ENCODE measurements at regions not wholly inside any gene's neighbourhood (a gene's known extent, or its start where the extent isn't known, plus 50 kb on each side); places are given as distances from the start of the nearest gene placed in this dataset.

- Histone ChIP-seq H3K4me3 (ENCODE audit: low read depth, low read length) (no peak overlapping the region), H3K27me3 (ENCODE audit: insufficient read depth, low read length) (peaks cover 6% of the 10 kb centered on the region; the same call in 1 of the 2 replicates), H3K79me2 (ENCODE audit: control insufficient read depth, insufficient read depth, low read length, unreplicated experiment) (no peaks in the 10 kb centered on the region), H3K27ac (ENCODE audit: low read depth, low read length) (no peak overlapping the region), H2AFZ (ENCODE audit: low read length, unreplicated experiment) (no peak overlapping the region), H3K4me1 (ENCODE audit: control insufficient read depth, insufficient read depth, low read length, unreplicated experiment) (no peaks in the 10 kb centered on the region), H3K36me3 (ENCODE audit: insufficient read depth, low read length) (no peaks in the 10 kb centered on the region)
These were observed 160.1 kb upstream of the PKN2 start for GRCh38 chr1:88523854-88524528.

- Histone ChIP-seq H3K4me3 (ENCODE audit: low read depth, low read length) (no peak overlapping the region), H3K4me1 (ENCODE audit: control insufficient read depth, insufficient read depth, low read length, unreplicated experiment) (no peaks in the 10 kb centered on the region), H3K79me2 (ENCODE audit: control insufficient read depth, insufficient read depth, low read length, unreplicated experiment) (no peaks in the 10 kb centered on the region), H3K27ac (ENCODE audit: low read depth, low read length) (no peak overlapping the region), H3K36me3 (ENCODE audit: insufficient read depth, low read length) (no peaks in the 10 kb centered on the region), H2AFZ (ENCODE audit: low read length, unreplicated experiment) (no peak overlapping the region), H3K27me3 (ENCODE audit: insufficient read depth, low read length) (0 out of 2 replicates have a peak, but pooled peaks cover 6% of the 10 kb centered on the region)
These were observed 157.6 kb upstream of the PKN2 start for GRCh38 chr1:88526456-88526855.

GRCh38 chr1:88528792-88529191 lies 155.3 kb upstream of the PKN2 start:
- Histone ChIP-seq H2AFZ (ENCODE audit: low read length, unreplicated experiment) (no peak overlapping the region), H3K27me3 (ENCODE audit: insufficient read depth, low read length) (no peaks in the 10 kb centered on the region), H3K36me3 (ENCODE audit: insufficient read depth, low read length) (no peaks in the 10 kb centered on the region), H3K27ac (ENCODE audit: low read depth, low read length) (no peak overlapping the region), H3K79me2 (ENCODE audit: control insufficient read depth, insufficient read depth, low read length, unreplicated experiment) (no peaks in the 10 kb centered on the region), H3K4me3 (ENCODE audit: low read depth, low read length) (no peak overlapping the region), H3K4me1 (ENCODE audit: control insufficient read depth, insufficient read depth, low read length, unreplicated experiment) (no peaks in the 10 kb centered on the region)

GRCh38 chr1:88529581-88529980 lies 154.5 kb upstream of the PKN2 start:
- Histone ChIP-seq H3K4me1 (ENCODE audit: control insufficient read depth, insufficient read depth, low read length, unreplicated experiment) (no peaks in the 10 kb centered on the region), H3K27ac (ENCODE audit: low read depth, low read length) (no peak overlapping the region), H2AFZ (ENCODE audit: low read length, unreplicated experiment) (no peak overlapping the region), H3K27me3 (ENCODE audit: insufficient read depth, low read length) (no peaks in the 10 kb centered on the region), H3K4me3 (ENCODE audit: low read depth, low read length) (no peak overlapping the region), H3K79me2 (ENCODE audit: control insufficient read depth, insufficient read depth, low read length, unreplicated experiment) (no peaks in the 10 kb centered on the region), H3K36me3 (ENCODE audit: insufficient read depth, low read length) (no peaks in the 10 kb centered on the region)

- Histone ChIP-seq H3K4me3 (ENCODE audit: low read depth, low read length) (no peak overlapping the region), H3K79me2 (ENCODE audit: control insufficient read depth, insufficient read depth, low read length, unreplicated experiment) (no peaks in the 10 kb centered on the region), H2AFZ (ENCODE audit: low read length, unreplicated experiment) (no peak overlapping the region), H3K27ac (ENCODE audit: low read depth, low read length) (no peak overlapping the region), H3K4me1 (ENCODE audit: control insufficient read depth, insufficient read depth, low read length, unreplicated experiment) (no peaks in the 10 kb centered on the region), H3K27me3 (ENCODE audit: insufficient read depth, low read length) (no peaks in the 10 kb centered on the region), H3K36me3 (ENCODE audit: insufficient read depth, low read length) (no peaks in the 10 kb centered on the region)
These were observed 153.8 kb upstream of the PKN2 start for GRCh38 chr1:88530246-88530645.

GRCh38 chr1:88537787-88538186 lies 146.3 kb upstream of the PKN2 start:
- no peaks in the 10 kb centered on the region for H3K79me2 ChIP-seq (ENCODE audit: control insufficient read depth, insufficient read depth, low read length, unreplicated experiment)
- H3K27ac ChIP-seq (ENCODE audit: low read depth, low read length), result no peak overlapping the region
- no peaks in the 10 kb centered on the region for H3K4me1 ChIP-seq (ENCODE audit: control insufficient read depth, insufficient read depth, low read length, unreplicated experiment)
- H3K4me3 ChIP-seq (ENCODE audit: low read depth, low read length), result no peak overlapping the region
- peaks cover 6% of the 10 kb centered on the region; the same call in 1 of the 2 replicates for H3K27me3 ChIP-seq (ENCODE audit: insufficient read depth, low read length)
- H2AFZ ChIP-seq (ENCODE audit: low read length, unreplicated experiment), result no peak overlapping the region
- no peaks in the 10 kb centered on the region for H3K36me3 ChIP-seq (ENCODE audit: insufficient read depth, low read length)

- Histone ChIP-seq H2AFZ (ENCODE audit: low read length, unreplicated experiment) (no peak overlapping the region), H3K27ac (ENCODE audit: low read depth, low read length) (no peak overlapping the region)
These were observed 145.7 kb upstream of the PKN2 start for GRCh38 chr1:88538222-88538899.

GRCh38 chr1:88540255-88540654 lies 143.8 kb upstream of the PKN2 start:
- no peak overlapping the region for H2AFZ ChIP-seq (ENCODE audit: low read length, unreplicated experiment)

More at GRCh38 chr1:88538222-88538899, 145.7 kb upstream of the PKN2 start:
- Histone ChIP-seq H3K27me3 (ENCODE audit: insufficient read depth, low read length) (peaks cover 6% of the 10 kb centered on the region; the same call in 1 of the 2 replicates), H3K4me3 (ENCODE audit: low read depth, low read length) (no peak overlapping the region), H3K36me3 (ENCODE audit: insufficient read depth, low read length) (no peaks in the 10 kb centered on the region), H3K4me1 (ENCODE audit: control insufficient read depth, insufficient read depth, low read length, unreplicated experiment) (no peaks in the 10 kb centered on the region), H3K79me2 (ENCODE audit: control insufficient read depth, insufficient read depth, low read length, unreplicated experiment) (no peaks in the 10 kb centered on the region)

GRCh38 chr1:88541596-88541995 lies 142.5 kb upstream of the PKN2 start:
- Histone ChIP-seq H3K79me2 (ENCODE audit: control insufficient read depth, insufficient read depth, low read length, unreplicated experiment) (no peaks in the 10 kb centered on the region), H3K27ac (ENCODE audit: low read depth, low read length) (no peak overlapping the region), H3K27me3 (ENCODE audit: insufficient read depth, low read length) (peaks cover 17% of the 10 kb centered on the region; the same call in 1 of the 2 replicates), H3K36me3 (ENCODE audit: insufficient read depth, low read length) (no peaks in the 10 kb centered on the region), H2AFZ (ENCODE audit: low read length, unreplicated experiment) (no peak overlapping the region), H3K4me3 (ENCODE audit: low read depth, low read length) (no peak overlapping the region), H3K4me1 (ENCODE audit: control insufficient read depth, insufficient read depth, low read length, unreplicated experiment) (no peaks in the 10 kb centered on the region)

More at GRCh38 chr1:88540255-88540654, 143.8 kb upstream of the PKN2 start:
- Histone ChIP-seq H3K27me3 (ENCODE audit: insufficient read depth, low read length) (peaks cover 13% of the 10 kb centered on the region; the same call in 1 of the 2 replicates), H3K36me3 (ENCODE audit: insufficient read depth, low read length) (no peaks in the 10 kb centered on the region), H3K4me1 (ENCODE audit: control insufficient read depth, insufficient read depth, low read length, unreplicated experiment) (no peaks in the 10 kb centered on the region), H3K27ac (ENCODE audit: low read depth, low read length) (no peak overlapping the region), H3K4me3 (ENCODE audit: low read depth, low read length) (no peak overlapping the region), H3K79me2 (ENCODE audit: control insufficient read depth, insufficient read depth, low read length, unreplicated experiment) (no peaks in the 10 kb centered on the region)

- no peak overlapping the region for H3K4me3 ChIP-seq (ENCODE audit: low read depth, low read length)
- no peaks in the 10 kb centered on the region for H3K79me2 ChIP-seq (ENCODE audit: control insufficient read depth, insufficient read depth, low read length, unreplicated experiment)
- H3K27ac ChIP-seq (ENCODE audit: low read depth, low read length), result no peak overlapping the region
- H3K4me1 ChIP-seq (ENCODE audit: control insufficient read depth, insufficient read depth, low read length, unreplicated experiment), result no peaks in the 10 kb centered on the region
- H2AFZ ChIP-seq (ENCODE audit: low read length, unreplicated experiment), result no peak overlapping the region
- peaks cover 18% of the 10 kb centered on the region; the same call in 1 of the 2 replicates for H3K27me3 ChIP-seq (ENCODE audit: insufficient read depth, low read length)
- H3K36me3 ChIP-seq (ENCODE audit: insufficient read depth, low read length), result no peaks in the 10 kb centered on the region
These were observed 139.9 kb upstream of the PKN2 start for GRCh38 chr1:88544195-88544594.

GRCh38 chr1:88549536-88549935 lies 134.5 kb upstream of the PKN2 start:
- Histone ChIP-seq H3K36me3 (ENCODE audit: insufficient read depth, low read length) (no peaks in the 10 kb centered on the region), H3K79me2 (ENCODE audit: control insufficient read depth, insufficient read depth, low read length, unreplicated experiment) (no peaks in the 10 kb centered on the region), H3K4me1 (ENCODE audit: control insufficient read depth, insufficient read depth, low read length, unreplicated experiment) (no peaks in the 10 kb centered on the region), H3K4me3 (ENCODE audit: low read depth, low read length) (no peak overlapping the region), H2AFZ (ENCODE audit: low read length, unreplicated experiment) (no peak overlapping the region), H3K27me3 (ENCODE audit: insufficient read depth, low read length) (peaks cover 11% of the 10 kb centered on the region; the same call in 1 of the 2 replicates), H3K27ac (ENCODE audit: low read depth, low read length) (no peak overlapping the region)
